Fibroblast of lung (primary cell): ENCODE measurements at regions not wholly inside any gene's neighbourhood (a gene's known extent, or its start where the extent isn't known, plus 50 kb on each side); places are given as distances from the start of the nearest gene placed in this dataset.
"Not testable (repeated sequence)": the region's sequence is repeated elsewhere in the genome, so short reads cannot be mapped to it uniquely, and the experiment has no call there.

Experiments used
- EZH2 ChIP-seq: IDR thresholded peaks from 2 replicates; pipeline ENCODE4 v1.5.1; 2012; ENCODE audit warnings: low read length, control low read depth, mild to moderate bottlenecking; ENCODE audit errors: missing control alignments
- TF ChIP-seq, protein P1 (sequence below), 2 donors: IDR thresholded peaks in 1 of 2; conservative IDR thresholded peaks in 1 of 2; 1 replicate in 1 of 2; 2 replicates in 1 of 2; pipeline ENCODE4 v1.5.1; 2011 to 2012; ENCODE audit warnings: low read length in 2 of 2, control low read depth in 1 of 2, inconsistent platforms in 1 of 2, low read depth in 1 of 2, mild to moderate bottlenecking in 1 of 2

DNA sequence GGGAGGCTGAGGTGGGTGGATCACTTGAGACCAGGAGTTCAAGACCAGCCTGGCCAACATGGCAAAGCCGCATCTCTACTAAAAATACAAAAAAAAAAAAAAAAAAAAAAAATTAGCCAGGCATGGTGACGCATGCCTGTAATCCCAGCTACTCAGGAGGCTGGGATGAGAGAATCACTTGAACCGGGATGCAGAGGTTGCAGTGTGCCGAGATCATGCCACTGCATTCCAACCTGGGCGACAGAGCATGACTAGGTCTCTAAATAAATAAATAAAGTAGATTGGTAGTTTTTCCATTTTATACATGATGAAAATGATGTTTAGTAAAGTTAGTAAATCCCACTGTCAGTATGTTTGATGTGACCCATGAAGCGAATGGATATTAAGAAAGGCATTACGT, 531.0 kb upstream of the SPRY2 start:
- TF ChIP-seq, protein P1, sequence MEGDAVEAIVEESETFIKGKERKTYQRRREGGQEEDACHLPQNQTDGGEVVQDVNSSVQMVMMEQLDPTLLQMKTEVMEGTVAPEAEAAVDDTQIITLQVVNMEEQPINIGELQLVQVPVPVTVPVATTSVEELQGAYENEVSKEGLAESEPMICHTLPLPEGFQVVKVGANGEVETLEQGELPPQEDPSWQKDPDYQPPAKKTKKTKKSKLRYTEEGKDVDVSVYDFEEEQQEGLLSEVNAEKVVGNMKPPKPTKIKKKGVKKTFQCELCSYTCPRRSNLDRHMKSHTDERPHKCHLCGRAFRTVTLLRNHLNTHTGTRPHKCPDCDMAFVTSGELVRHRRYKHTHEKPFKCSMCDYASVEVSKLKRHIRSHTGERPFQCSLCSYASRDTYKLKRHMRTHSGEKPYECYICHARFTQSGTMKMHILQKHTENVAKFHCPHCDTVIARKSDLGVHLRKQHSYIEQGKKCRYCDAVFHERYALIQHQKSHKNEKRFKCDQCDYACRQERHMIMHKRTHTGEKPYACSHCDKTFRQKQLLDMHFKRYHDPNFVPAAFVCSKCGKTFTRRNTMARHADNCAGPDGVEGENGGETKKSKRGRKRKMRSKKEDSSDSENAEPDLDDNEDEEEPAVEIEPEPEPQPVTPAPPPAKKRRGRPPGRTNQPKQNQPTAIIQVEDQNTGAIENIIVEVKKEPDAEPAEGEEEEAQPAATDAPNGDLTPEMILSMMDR (conservative IDR thresholded peaks at IDR 0.05 in 1 of 2, IDR thresholded peaks at IDR 0.05 in 1 of 2; ENCODE audit: low read depth in 1 of 2, low read length in 2 of 2) = not testable (repeated sequence)
- TF ChIP-seq EZH2 = not testable (repeated sequence)
